ENCODE measurements at regions not wholly inside any gene's neighbourhood (a gene's known extent, or its start where the extent isn't known, plus 50 kb on each side); places are given as distances from the start of the nearest gene placed in this dataset.

- H3K27me3 ChIP-seq, result peaks cover 2% of the 10 kb centered on the region
- 91% methylated on average over 4 of the region's 4 CpGs for WGBS (ENCODE audit: low lambda C conversion rate, missing lambda C conversion rate)
- H3K9me2 ChIP-seq (replicated peaks; ENCODE audit: insufficient read depth), result no peaks in the 10 kb centered on the region
- H4K20me1 ChIP-seq (ENCODE audit: insufficient read depth, poor library complexity, severe bottlenecking), result no peaks in the 10 kb centered on the region
- DNase-seq (ENCODE audit: low spot score), result no peak
- H3K79me2 ChIP-seq, result no peaks in the 10 kb centered on the region
- no peaks in the 10 kb centered on the region for H3K4me1 ChIP-seq (ENCODE audit: insufficient read depth)
- H3K4me3 ChIP-seq, result no peak overlapping the region
- no peak overlapping the region for H3K27ac ChIP-seq
- H3K36me3 ChIP-seq (replicated peaks; ENCODE audit: insufficient read depth, low read depth), result no peaks in the 10 kb centered on the region
- TF ChIP-seq EZH2phosphoT487 (IDR thresholded peaks at IDR 0.05; ENCODE audit: low read depth, severe bottlenecking, unreplicated experiment), result no peak
- no peak for TF ChIP-seq CTCF (IDR thresholded peaks at IDR 0.05; ENCODE audit: poor library complexity)
- TF ChIP-seq EZH2 (IDR thresholded peaks at IDR 0.05; ENCODE audit: borderline replicate concordance), result no peak
- H3K4me2 ChIP-seq, result no peak overlapping the region
- H2AFZ ChIP-seq, result no peak overlapping the region
- H3K9me3 ChIP-seq (ENCODE audit: low read depth), result no peaks in the 10 kb centered on the region
Measured at GRCh38 chr3:69566275-69566674, 173.0 kb upstream of the MITF start.

- no peaks in the 10 kb centered on the region for H3K79me2 ChIP-seq
- no peak overlapping the region for H3K4me3 ChIP-seq
- WGBS (ENCODE audit: low lambda C conversion rate, missing lambda C conversion rate), result 83% methylated on average over 4 of the region's 4 CpGs
- H3K9me2 ChIP-seq (replicated peaks; ENCODE audit: insufficient read depth), result no peaks in the 10 kb centered on the region
- H3K4me2 ChIP-seq, result no peak overlapping the region
- H2AFZ ChIP-seq, result no peak overlapping the region
- DNase-seq (ENCODE audit: low spot score), result no peak
- no peaks in the 10 kb centered on the region for H4K20me1 ChIP-seq (ENCODE audit: insufficient read depth, poor library complexity, severe bottlenecking)
- no peak for TF ChIP-seq CTCF (IDR thresholded peaks at IDR 0.05; ENCODE audit: poor library complexity)
- H3K27me3 ChIP-seq, result peaks cover 2% of the 10 kb centered on the region
- H3K27ac ChIP-seq, result no peak overlapping the region
- no peaks in the 10 kb centered on the region for H3K9me3 ChIP-seq (ENCODE audit: low read depth)
- H3K4me1 ChIP-seq (ENCODE audit: insufficient read depth), result no peaks in the 10 kb centered on the region
- H3K36me3 ChIP-seq (replicated peaks; ENCODE audit: insufficient read depth, low read depth), result no peaks in the 10 kb centered on the region
Measured at GRCh38 chr3:69565316-69565715, 173.9 kb upstream of the MITF start.

- Histone ChIP-seq H3K4me3 (no peak overlapping the region), H3K79me2 (no peaks in the 10 kb centered on the region), H3K4me2 (no peak overlapping the region), H3K27me3 (peaks cover 2% of the 10 kb centered on the region), H3K27ac (no peak overlapping the region), H3K4me1 (ENCODE audit: insufficient read depth) (no peaks in the 10 kb centered on the region), H3K9me2 (replicated peaks; ENCODE audit: insufficient read depth) (no peaks in the 10 kb centered on the region), H4K20me1 (ENCODE audit: insufficient read depth, poor library complexity, severe bottlenecking) (no peaks in the 10 kb centered on the region), H3K9me3 (ENCODE audit: low read depth) (no peaks in the 10 kb centered on the region), H3K36me3 (replicated peaks; ENCODE audit: insufficient read depth, low read depth) (no peaks in the 10 kb centered on the region), H2AFZ (no peak overlapping the region)
- no peak for DNase-seq (ENCODE audit: low spot score)
- WGBS (ENCODE audit: low lambda C conversion rate, missing lambda C conversion rate), result 93% methylated on average over 5 of the region's 5 CpGs
- TF ChIP-seq EZH2phosphoT487 (IDR thresholded peaks at IDR 0.05; ENCODE audit: low read depth, severe bottlenecking, unreplicated experiment), result no peak
- TF ChIP-seq CTCF (IDR thresholded peaks at IDR 0.05; ENCODE audit: poor library complexity), result no peak
- TF ChIP-seq EZH2 (IDR thresholded peaks at IDR 0.05; ENCODE audit: borderline replicate concordance), result no peak
Measured at GRCh38 chr3:69563981-69564380, 175.3 kb upstream of the MITF start.

GRCh38 chr3:69563151-69563550 lies 176.1 kb upstream of the MITF start:
- H3K4me1 ChIP-seq (ENCODE audit: insufficient read depth), result no peaks in the 10 kb centered on the region
- no peaks in the 10 kb centered on the region for H3K36me3 ChIP-seq (replicated peaks; ENCODE audit: insufficient read depth, low read depth)
- H3K4me2 ChIP-seq, result no peak overlapping the region
- H3K4me3 ChIP-seq, result no peak overlapping the region
- WGBS (ENCODE audit: low lambda C conversion rate, missing lambda C conversion rate), result 94% methylated on average over 3 of the region's 3 CpGs
- TF ChIP-seq EZH2 (IDR thresholded peaks at IDR 0.05; ENCODE audit: borderline replicate concordance) (no peak), CTCF (IDR thresholded peaks at IDR 0.05; ENCODE audit: poor library complexity) (no peak), EZH2phosphoT487 (IDR thresholded peaks at IDR 0.05; ENCODE audit: low read depth, severe bottlenecking, unreplicated experiment) (no peak)
- H4K20me1 ChIP-seq (ENCODE audit: insufficient read depth, poor library complexity, severe bottlenecking), result no peaks in the 10 kb centered on the region
- H3K9me2 ChIP-seq (replicated peaks; ENCODE audit: insufficient read depth), result no peaks in the 10 kb centered on the region
- H3K9me3 ChIP-seq (ENCODE audit: low read depth), result no peaks in the 10 kb centered on the region
- peaks cover 2% of the 10 kb centered on the region for H3K27me3 ChIP-seq
- H2AFZ ChIP-seq, result no peak overlapping the region
- no peaks in the 10 kb centered on the region for H3K79me2 ChIP-seq
- no peak overlapping the region for H3K27ac ChIP-seq
- no peak for DNase-seq (ENCODE audit: low spot score)

Data from hepatocyte (in vitro differentiated cells).